ENCODE measurements at regions not wholly inside any gene's neighbourhood (a gene's known extent, or its start where the extent isn't known, plus 50 kb on each side); places are given as distances from the start of the nearest gene placed in this dataset.

DNA sequence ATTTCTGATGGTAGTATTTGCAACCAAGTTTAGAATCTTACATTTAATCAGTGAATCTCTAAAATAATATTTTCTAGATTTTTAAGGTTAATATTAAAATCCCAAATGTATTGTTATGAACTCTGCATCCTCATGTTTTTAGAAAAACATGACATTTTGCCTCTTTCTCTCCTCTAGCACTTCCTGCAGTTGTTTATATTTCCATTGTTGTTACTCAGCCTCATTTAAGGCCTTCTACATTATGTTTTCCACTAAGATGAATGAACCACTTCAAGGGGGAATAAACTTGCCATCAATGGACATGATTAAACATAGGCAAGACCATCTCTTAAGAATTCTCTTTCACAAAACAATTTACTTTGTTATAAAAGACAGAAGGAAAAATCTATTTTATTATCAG is 333.5 kb upstream of the IRAK1BP1 start:
- no peaks in the 10 kb centered on the region for H3K79me2 ChIP-seq (ENCODE audit: insufficient read depth, low read length)
- no peak overlapping the region for H3K4me2 ChIP-seq (ENCODE audit: low read length)
- no TSS peak for BruUV-seq (replicated peaks)
- H3K9ac ChIP-seq (ENCODE audit: low read length) = no peak overlapping the region
- no peaks in the 10 kb centered on the region for H4K20me1 ChIP-seq (ENCODE audit: insufficient read depth)
- intact Hi-C loops (cut with micrococcal nuclease) = no loop called here
- no peak overlapping the region for H2AFZ ChIP-seq (ENCODE audit: low read depth, low read length, poor library complexity, severe bottlenecking)
- no peaks in the 10 kb centered on the region for H3K4me1 ChIP-seq (ENCODE audit: control insufficient read depth in 1 of 2, insufficient read depth in 2 of 2, low read length in 2 of 2)
- no peaks in the 10 kb centered on the region for H3K9me2 ChIP-seq (ENCODE audit: insufficient read depth)
- POLR2A ChIA-PET = no interaction called here
- ATAC-seq (no peak), DNase-seq (ENCODE audit: low read depth, low spot score) (no peak)
- no peaks in the 10 kb centered on the region for H3K27me3 ChIP-seq (ENCODE audit: insufficient read depth, low read length)
- CTCF ChIA-PET = no interaction called here
- H3K27ac ChIP-seq (ENCODE audit: low read depth, low read length) = no peak overlapping the region
- H3K4me3 ChIP-seq (replicated peaks in 1 of 2; ENCODE audit: low read depth in 1 of 2, low read length in 2 of 2) = no peak overlapping the region
- H3K9me3 ChIP-seq (ENCODE audit: control insufficient read depth in 1 of 2, insufficient read depth in 1 of 2, low read depth in 1 of 2, low read length in 2 of 2) = no peaks in the 10 kb centered on the region
- RAD21 ChIA-PET (ENCODE audit: low non-redundant PET in 1 of 2, low total read pairs in 2 of 2, uncharacterized antibody in 2 of 2, unreplicated experiment in 2 of 2) = no interaction called here
- H3K36me3 ChIP-seq (ENCODE audit: control insufficient read depth in 1 of 2, insufficient read depth in 2 of 2, low read length in 2 of 2) = no peaks in the 10 kb centered on the region
- TF ChIP-seq, protein P1, sequence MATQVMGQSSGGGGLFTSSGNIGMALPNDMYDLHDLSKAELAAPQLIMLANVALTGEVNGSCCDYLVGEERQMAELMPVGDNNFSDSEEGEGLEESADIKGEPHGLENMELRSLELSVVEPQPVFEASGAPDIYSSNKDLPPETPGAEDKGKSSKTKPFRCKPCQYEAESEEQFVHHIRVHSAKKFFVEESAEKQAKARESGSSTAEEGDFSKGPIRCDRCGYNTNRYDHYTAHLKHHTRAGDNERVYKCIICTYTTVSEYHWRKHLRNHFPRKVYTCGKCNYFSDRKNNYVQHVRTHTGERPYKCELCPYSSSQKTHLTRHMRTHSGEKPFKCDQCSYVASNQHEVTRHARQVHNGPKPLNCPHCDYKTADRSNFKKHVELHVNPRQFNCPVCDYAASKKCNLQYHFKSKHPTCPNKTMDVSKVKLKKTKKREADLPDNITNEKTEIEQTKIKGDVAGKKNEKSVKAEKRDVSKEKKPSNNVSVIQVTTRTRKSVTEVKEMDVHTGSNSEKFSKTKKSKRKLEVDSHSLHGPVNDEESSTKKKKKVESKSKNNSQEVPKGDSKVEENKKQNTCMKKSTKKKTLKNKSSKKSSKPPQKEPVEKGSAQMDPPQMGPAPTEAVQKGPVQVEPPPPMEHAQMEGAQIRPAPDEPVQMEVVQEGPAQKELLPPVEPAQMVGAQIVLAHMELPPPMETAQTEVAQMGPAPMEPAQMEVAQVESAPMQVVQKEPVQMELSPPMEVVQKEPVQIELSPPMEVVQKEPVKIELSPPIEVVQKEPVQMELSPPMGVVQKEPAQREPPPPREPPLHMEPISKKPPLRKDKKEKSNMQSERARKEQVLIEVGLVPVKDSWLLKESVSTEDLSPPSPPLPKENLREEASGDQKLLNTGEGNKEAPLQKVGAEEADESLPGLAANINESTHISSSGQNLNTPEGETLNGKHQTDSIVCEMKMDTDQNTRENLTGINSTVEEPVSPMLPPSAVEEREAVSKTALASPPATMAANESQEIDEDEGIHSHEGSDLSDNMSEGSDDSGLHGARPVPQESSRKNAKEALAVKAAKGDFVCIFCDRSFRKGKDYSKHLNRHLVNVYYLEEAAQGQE (IDR thresholded peaks at IDR 0.05; ENCODE audit: low read depth) = no peak
- TF ChIP-seq TCF7L2 (IDR thresholded peaks at IDR 0.05; ENCODE audit: borderline replicate concordance, extremely low read depth, insufficient read depth, insufficient read length) (no peak), ELF1 (IDR thresholded peaks at IDR 0.05; ENCODE audit: borderline replicate concordance, low read depth) (no peak), RAD21 (IDR thresholded peaks at IDR 0.05; ENCODE audit: low read depth) (no peak), SIN3A (IDR thresholded peaks at IDR 0.05; ENCODE audit: low read depth) (no peak), POLR2AphosphoS5 (IDR thresholded peaks at IDR 0.05; ENCODE audit: low read depth, low read length) (no peak), CBX3 (IDR thresholded peaks at IDR 0.05; ENCODE audit: low read depth) (no peak), EGR1 (IDR thresholded peaks at IDR 0.05; ENCODE audit: low read depth) (no peak), EZH2phosphoT487 (IDR thresholded peaks at IDR 0.05; ENCODE audit: borderline replicate concordance) (no peak), CEBPB (IDR thresholded peaks at IDR 0.05; ENCODE audit: low read depth) (no peak), JUND (IDR thresholded peaks at IDR 0.05) (no peak), SRF (IDR thresholded peaks at IDR 0.05; ENCODE audit: low read depth) (no peak), ZFX (IDR thresholded peaks at IDR 0.05) (no peak), YY1 (IDR thresholded peaks at IDR 0.05; ENCODE audit: extremely low read depth, insufficient replicate concordance, low read depth, low read length) (no peak)
- TF ChIP-seq, protein P2, sequence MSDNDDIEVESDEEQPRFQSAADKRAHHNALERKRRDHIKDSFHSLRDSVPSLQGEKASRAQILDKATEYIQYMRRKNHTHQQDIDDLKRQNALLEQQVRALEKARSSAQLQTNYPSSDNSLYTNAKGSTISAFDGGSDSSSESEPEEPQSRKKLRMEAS (IDR thresholded peaks at IDR 0.05) = no peak
- TF ChIP-seq, protein P3, sequence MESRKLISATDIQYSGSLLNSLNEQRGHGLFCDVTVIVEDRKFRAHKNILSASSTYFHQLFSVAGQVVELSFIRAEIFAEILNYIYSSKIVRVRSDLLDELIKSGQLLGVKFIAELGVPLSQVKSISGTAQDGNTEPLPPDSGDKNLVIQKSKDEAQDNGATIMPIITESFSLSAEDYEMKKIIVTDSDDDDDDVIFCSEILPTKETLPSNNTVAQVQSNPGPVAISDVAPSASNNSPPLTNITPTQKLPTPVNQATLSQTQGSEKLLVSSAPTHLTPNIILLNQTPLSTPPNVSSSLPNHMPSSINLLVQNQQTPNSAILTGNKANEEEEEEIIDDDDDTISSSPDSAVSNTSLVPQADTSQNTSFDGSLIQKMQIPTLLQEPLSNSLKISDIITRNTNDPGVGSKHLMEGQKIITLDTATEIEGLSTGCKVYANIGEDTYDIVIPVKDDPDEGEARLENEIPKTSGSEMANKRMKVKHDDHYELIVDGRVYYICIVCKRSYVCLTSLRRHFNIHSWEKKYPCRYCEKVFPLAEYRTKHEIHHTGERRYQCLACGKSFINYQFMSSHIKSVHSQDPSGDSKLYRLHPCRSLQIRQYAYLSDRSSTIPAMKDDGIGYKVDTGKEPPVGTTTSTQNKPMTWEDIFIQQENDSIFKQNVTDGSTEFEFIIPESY (IDR thresholded peaks at IDR 0.05; ENCODE audit: extremely low read depth, insufficient replicate concordance, low read length) = no peak
- TF ChIP-seq, protein P4, sequence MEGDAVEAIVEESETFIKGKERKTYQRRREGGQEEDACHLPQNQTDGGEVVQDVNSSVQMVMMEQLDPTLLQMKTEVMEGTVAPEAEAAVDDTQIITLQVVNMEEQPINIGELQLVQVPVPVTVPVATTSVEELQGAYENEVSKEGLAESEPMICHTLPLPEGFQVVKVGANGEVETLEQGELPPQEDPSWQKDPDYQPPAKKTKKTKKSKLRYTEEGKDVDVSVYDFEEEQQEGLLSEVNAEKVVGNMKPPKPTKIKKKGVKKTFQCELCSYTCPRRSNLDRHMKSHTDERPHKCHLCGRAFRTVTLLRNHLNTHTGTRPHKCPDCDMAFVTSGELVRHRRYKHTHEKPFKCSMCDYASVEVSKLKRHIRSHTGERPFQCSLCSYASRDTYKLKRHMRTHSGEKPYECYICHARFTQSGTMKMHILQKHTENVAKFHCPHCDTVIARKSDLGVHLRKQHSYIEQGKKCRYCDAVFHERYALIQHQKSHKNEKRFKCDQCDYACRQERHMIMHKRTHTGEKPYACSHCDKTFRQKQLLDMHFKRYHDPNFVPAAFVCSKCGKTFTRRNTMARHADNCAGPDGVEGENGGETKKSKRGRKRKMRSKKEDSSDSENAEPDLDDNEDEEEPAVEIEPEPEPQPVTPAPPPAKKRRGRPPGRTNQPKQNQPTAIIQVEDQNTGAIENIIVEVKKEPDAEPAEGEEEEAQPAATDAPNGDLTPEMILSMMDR (IDR thresholded peaks at IDR 0.05 in 2 of 3, conservative IDR thresholded peaks at IDR 0.05 in 1 of 3; ENCODE audit: borderline replicate concordance in 1 of 3, insufficient read depth in 1 of 3, low read depth in 2 of 3, low read length in 2 of 3) = no peak
- TF ChIP-seq, protein P5, sequence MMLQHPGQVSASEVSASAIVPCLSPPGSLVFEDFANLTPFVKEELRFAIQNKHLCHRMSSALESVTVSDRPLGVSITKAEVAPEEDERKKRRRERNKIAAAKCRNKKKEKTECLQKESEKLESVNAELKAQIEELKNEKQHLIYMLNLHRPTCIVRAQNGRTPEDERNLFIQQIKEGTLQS (IDR thresholded peaks at IDR 0.05) = no peak
